ENCODE measurements at regions not wholly inside any gene's neighbourhood (a gene's known extent, or its start where the extent isn't known, plus 50 kb on each side); places are given as distances from the start of the nearest gene placed in this dataset.

DNA sequence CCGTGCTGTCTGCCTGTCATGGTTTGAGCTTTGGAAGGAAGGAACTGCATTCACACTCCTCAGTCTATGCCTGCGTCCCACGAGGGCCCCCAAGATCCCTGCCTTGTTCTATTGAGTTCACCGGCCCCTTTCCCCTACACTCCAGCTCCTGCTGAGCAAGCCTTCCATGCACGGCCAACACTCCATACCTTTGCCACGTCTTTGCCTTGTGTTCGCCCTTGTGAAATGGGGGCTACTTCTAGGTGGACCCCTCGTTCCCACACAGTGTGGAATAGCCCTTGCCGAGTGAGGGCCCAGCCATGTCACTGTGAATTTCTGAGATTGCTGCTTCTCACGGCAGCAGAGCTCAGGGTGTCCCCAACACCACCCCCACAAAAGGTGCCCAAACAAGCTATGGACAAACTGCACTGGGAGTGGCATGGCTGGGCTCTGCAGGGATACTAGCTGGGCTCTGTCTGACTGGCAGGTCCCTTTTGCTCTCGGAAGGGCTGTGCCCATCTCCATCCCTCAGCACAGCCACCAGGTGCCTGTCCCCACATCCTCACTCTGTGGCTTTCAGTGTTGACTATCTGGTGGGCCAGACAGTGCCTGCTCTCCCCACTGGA, 67.9 kb upstream of the ADAMTS2 start:
- TF ChIP-seq CTCF (IDR thresholded peaks at IDR 0.05): no peak
- no peak for TF ChIP-seq POLR2A (IDR thresholded peaks at IDR 0.05)
